Tibial nerve (tissue), 4 donors: ENCODE measurements at regions not wholly inside any gene's neighbourhood (a gene's known extent, or its start where the extent isn't known, plus 50 kb on each side); places are given as distances from the start of the nearest gene placed in this dataset.

Source experiments
- DNase-seq, 2 donors: peaks; one replicate each; pipeline ENCODE4 v3.0.0-alpha.2; 2019; ENCODE audit warnings: low spot score in 2 of 2
- H3K27ac ChIP-seq, 4 donors: fragments of 200-600 bp; sonication (generic) in 3 of 4; one replicate each; pipeline ENCODE4 v1.5.1; 2017 to 2019; ENCODE audit warnings: mild to moderate bottlenecking in 1 of 4
- H3K27me3 ChIP-seq, 2 donors: fragments of 200-600 bp; sonication (generic) in 1 of 2; one replicate each; pipeline versions ENCODE4 v1.5.1 to v1.6.0; 2017 to 2019
- H3K36me3 ChIP-seq, 3 donors: fragments of 200-600 bp; sonication (generic); one replicate each; pipeline ENCODE4 v1.5.1; 2018 to 2019
- H3K4me1 ChIP-seq, 4 donors: fragments of 200-600 bp; sonication (generic) in 3 of 4; one replicate each; pipeline ENCODE4 v1.5.1; 2017 to 2019
- H3K4me3 ChIP-seq, 4 donors: fragments of 200-600 bp; sonication (generic) in 3 of 4; one replicate each; pipeline ENCODE4 v1.5.1; 2017 to 2019; ENCODE audit warnings: mild to moderate bottlenecking in 1 of 4, moderate library complexity in 1 of 4
- H3K9me3 ChIP-seq, 4 donors: fragments of 200-600 bp; sonication (generic) in 3 of 4; one replicate each; pipeline ENCODE4 v1.5.1; 2017 to 2019
- CTCF ChIP-seq, 5 experiments: fragments of 200-600 bp in 3 of 5; fragments of 450-650 bp in 2 of 5; sonication (generic) in 3 of 5; IDR thresholded peaks; one replicate each; pipeline ENCODE4 v1.5.1; 2016 to 2019; ENCODE audit warnings: antibody characterized with exemption in 5 of 5, mild to moderate bottlenecking in 3 of 5, moderate library complexity in 2 of 5
- EP300 ChIP-seq, 2 donors: sonication (generic); formaldehyde crosslinking; IDR thresholded peaks; one replicate each; pipeline ENCODE4 v1.6.1; 2017; ENCODE audit warnings: antibody characterized with exemption in 2 of 2, mild to moderate bottlenecking in 1 of 2
- POLR2A ChIP-seq, 2 donors: fragments of 450-650 bp; IDR thresholded peaks; one replicate each; pipeline ENCODE4 v1.6.1; 2017; ENCODE audit warnings: antibody characterized with exemption in 2 of 2, mild to moderate bottlenecking in 2 of 2, moderate library complexity in 2 of 2
- WGBS, 2 donors: methylation state at CpG; one replicate each; pipeline ENCODE4 v1.1.5; 2018; 5-methylcytosine and 5-hydroxymethylcytosine counted together

GRCh38 chr2:198259496-198259895, 455.1 kb downstream of the PLCL1 start:
- no peak overlapping the region for H3K4me3 ChIP-seq
- no peak for TF ChIP-seq EP300 (IDR thresholded peaks at IDR 0.05)
- TF ChIP-seq CTCF (IDR thresholded peaks at IDR 0.05), result no peak
- TF ChIP-seq POLR2A (IDR thresholded peaks at IDR 0.05), result no peak
- no peak for DNase-seq
- H3K27ac ChIP-seq, result no peak overlapping the region
- no peaks in the 10 kb centered on the region for H3K9me3 ChIP-seq
- no peaks in the 10 kb centered on the region for H3K36me3 ChIP-seq
- WGBS, 2 donors, result 47 to 53% methylated on average over 3 of the region's 3 CpGs
- H3K4me1 ChIP-seq, result no peaks in the 10 kb centered on the region
- H3K27me3 ChIP-seq, result no peaks in the 10 kb centered on the region

GRCh38 chr2:198254536-198255090, 450.2 kb downstream of the PLCL1 start:
- WGBS, 2 donors, result 50 to 53% methylated on average over 5 of the region's 5 CpGs
- Histone ChIP-seq H3K9me3 (no peaks in the 10 kb centered on the region), H3K27me3 (no peaks in the 10 kb centered on the region), H3K4me3 (no peak overlapping the region), H3K4me1 (no peaks in the 10 kb centered on the region), H3K27ac (no peak overlapping the region), H3K36me3 (no peaks in the 10 kb centered on the region)
- no peak for DNase-seq
- no peak for TF ChIP-seq POLR2A (IDR thresholded peaks at IDR 0.05)
- TF ChIP-seq CTCF (IDR thresholded peaks at IDR 0.05), result no peak
- TF ChIP-seq EP300 (IDR thresholded peaks at IDR 0.05), result no peak

GRCh38 chr2:198253995-198254394, 449.6 kb downstream of the PLCL1 start:
- TF ChIP-seq POLR2A (IDR thresholded peaks at IDR 0.05), result no peak
- no peak for TF ChIP-seq EP300 (IDR thresholded peaks at IDR 0.05)
- no peak for TF ChIP-seq CTCF (IDR thresholded peaks at IDR 0.05)
- no peaks in the 10 kb centered on the region for H3K9me3 ChIP-seq
- no peak for DNase-seq
- no peak overlapping the region for H3K4me3 ChIP-seq
- H3K4me1 ChIP-seq, result no peaks in the 10 kb centered on the region
- H3K36me3 ChIP-seq, result no peaks in the 10 kb centered on the region
- no peaks in the 10 kb centered on the region for H3K27me3 ChIP-seq
- H3K27ac ChIP-seq, result no peak overlapping the region

GRCh38 chr2:198252472-198252871, 448.1 kb downstream of the PLCL1 start:
- no peak for DNase-seq
- Histone ChIP-seq H3K9me3 (no peaks in the 10 kb centered on the region), H3K4me3 (no peak overlapping the region), H3K27me3 (no peaks in the 10 kb centered on the region), H3K4me1 (no peaks in the 10 kb centered on the region), H3K36me3 (no peaks in the 10 kb centered on the region), H3K27ac (no peak overlapping the region)
- TF ChIP-seq POLR2A (IDR thresholded peaks at IDR 0.05) (no peak), CTCF (IDR thresholded peaks at IDR 0.05) (no peak), EP300 (IDR thresholded peaks at IDR 0.05) (no peak)
- WGBS, 2 donors, result 76 to 80% methylated on average over 1 of the region's 1 CpG

GRCh38 chr2:198242093-198242492, 437.7 kb downstream of the PLCL1 start:
- WGBS, 2 donors, result 90 to 98% methylated on average over 3 of the region's 3 CpGs
- no peak overlapping the region for H3K27ac ChIP-seq
- no peak overlapping the region for H3K4me3 ChIP-seq
- no peaks in the 10 kb centered on the region for H3K4me1 ChIP-seq
- no peaks in the 10 kb centered on the region for H3K27me3 ChIP-seq
- no peak for DNase-seq
- no peaks in the 10 kb centered on the region for H3K36me3 ChIP-seq
- H3K9me3 ChIP-seq, result no peaks in the 10 kb centered on the region
- TF ChIP-seq CTCF (IDR thresholded peaks at IDR 0.05) (no peak), EP300 (IDR thresholded peaks at IDR 0.05) (no peak), POLR2A (IDR thresholded peaks at IDR 0.05) (no peak)
